Activated CD4-positive, alpha-beta memory T cell treated with anti-CD3 and anti-CD28 coated beads for 36 hours (primary cell): ENCODE measurements at regions not wholly inside any gene's neighbourhood (a gene's known extent, or its start where the extent isn't known, plus 50 kb on each side); places are given as distances from the start of the nearest gene placed in this dataset.
"Not testable (repeated sequence)": the region's sequence is repeated elsewhere in the genome, so short reads cannot be mapped to it uniquely, and the experiment has no call there.

Experiments
- CTCF ChIA-PET: fragments of 350-600 bp; sonication (Branson Sonifier 250); formaldehyde crosslinking; loops from one replicate; lab custom pipeline; 2021; ENCODE audit warnings: antibody characterized with exemption, inconsistent platforms; lab: Charles Lee
- POLR2A ChIA-PET: fragments of 350-600 bp; sonication (Branson Sonifier 250); formaldehyde crosslinking; loops from one replicate; lab custom pipeline; 2021; ENCODE audit warnings: antibody characterized with exemption; lab: Charles Lee
- DNase-seq: peaks from one replicate; pipeline ENCODE4 v3.0.0-alpha.2; 2020
- H3K27ac Mint-ChIP-seq: one replicate; pipeline ENCODE4 v1.8.0; 2021; ENCODE audit warnings: mixed read lengths
- H3K27me3 Mint-ChIP-seq: one replicate; pipeline ENCODE4 v1.8.0; 2021; ENCODE audit warnings: mixed read lengths
- H3K36me3 Mint-ChIP-seq: one replicate; pipeline ENCODE4 v1.8.0; 2021; ENCODE audit warnings: mixed read lengths
- H3K4me1 Mint-ChIP-seq: one replicate; pipeline ENCODE4 v1.8.0; 2021; ENCODE audit warnings: low read depth, mixed read lengths
- H3K4me3 Mint-ChIP-seq: one replicate; pipeline ENCODE4 v1.8.0; 2021; ENCODE audit warnings: mild to moderate bottlenecking, mixed read lengths
- H3K9me3 Mint-ChIP-seq: one replicate; pipeline ENCODE4 v1.8.0; 2021; ENCODE audit warnings: mixed read lengths
- intact Hi-C: fragments of 100-400 bp; cut with micrococcal nuclease; formaldehyde crosslinking; loops from one replicate; pipeline ENCODE4 v1.15.1; 2023

GRCh38 chr15:66961407-66961884, 104.0 kb upstream of the SMAD3 start:
- no peak for DNase-seq
- no peaks in the 10 kb centered on the region for H3K9me3 Mint-ChIP-seq
- intact Hi-C loops = no loop called here
- H3K27ac Mint-ChIP-seq = no peak overlapping the region
- ChIA-PET POLR2A (no interaction called here), CTCF (interaction anchor here (0.6 to 1.9 kb wide), 2 partner anchors 449 to 472 kb away, joined by 3 to 6 read pairs; no protein-coding TSS in a partner anchor)
- no peaks in the 10 kb centered on the region for H3K27me3 Mint-ChIP-seq
- no peaks in the 10 kb centered on the region for H3K36me3 Mint-ChIP-seq
- H3K4me1 Mint-ChIP-seq = no peaks in the 10 kb centered on the region
- H3K4me3 Mint-ChIP-seq = no peak overlapping the region

DNA sequence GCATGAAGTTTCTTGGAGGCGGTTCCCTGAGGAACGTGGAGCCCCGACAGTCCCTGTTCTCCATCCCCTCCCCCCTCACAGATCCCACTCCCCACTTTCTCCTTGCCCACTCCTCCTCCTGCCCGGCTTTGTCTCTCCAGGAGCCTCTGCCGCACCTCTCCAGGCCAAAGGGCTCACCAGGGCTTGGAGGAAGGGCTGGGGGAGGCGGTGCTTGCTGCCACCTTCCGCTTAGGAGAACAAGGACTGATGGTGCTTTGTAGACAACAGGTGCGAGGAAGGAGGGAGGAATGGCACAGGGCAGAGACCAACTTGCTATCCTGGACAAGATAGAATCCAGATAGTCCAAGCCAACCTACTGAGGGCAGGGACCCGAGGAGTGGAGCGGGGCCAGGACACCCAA, 103.5 kb upstream of the SMAD3 start:
- H3K36me3 Mint-ChIP-seq = no peaks in the 10 kb centered on the region

GRCh38 chr15:66962522-66962921, 102.9 kb upstream of the SMAD3 start:
- no peaks in the 10 kb centered on the region for H3K36me3 Mint-ChIP-seq
- H3K4me3 Mint-ChIP-seq = no peak overlapping the region
- DNase-seq = no peak
- no peaks in the 10 kb centered on the region for H3K4me1 Mint-ChIP-seq
- intact Hi-C loops = no loop called here
- POLR2A ChIA-PET = interaction anchor here (0.6 kb wide), 1 partner anchor 1032 kb away, joined by 3 read pairs; no protein-coding TSS in a partner anchor
- H3K27ac Mint-ChIP-seq = no peak overlapping the region
- no peaks in the 10 kb centered on the region for H3K27me3 Mint-ChIP-seq
- CTCF ChIA-PET = interaction anchor here (1.2 to 1.9 kb wide), 3 partner anchors 16 to 471 kb away, joined by 3 to 6 read pairs (median 4); no protein-coding TSS in a partner anchor
- H3K9me3 Mint-ChIP-seq = no peaks in the 10 kb centered on the region

More for the DNA sequence above, 103.5 kb upstream of the SMAD3 start:
- Mint-ChIP-seq H3K4me1 (no peaks in the 10 kb centered on the region), H3K4me3 (no peak overlapping the region), H3K27me3 (no peaks in the 10 kb centered on the region), H3K9me3 (no peaks in the 10 kb centered on the region), H3K27ac (no peak overlapping the region)
- intact Hi-C loops = no loop called here
- ChIA-PET CTCF (interaction anchor here (0.6 to 1.9 kb wide), 3 partner anchors 342 to 472 kb away, joined by 3 to 6 read pairs (median 3); no protein-coding TSS in a partner anchor), POLR2A (interaction anchor here (0.6 kb wide), 1 partner anchor 1033 kb away, joined by 3 read pairs; no protein-coding TSS in a partner anchor)
- no peak for DNase-seq

- intact Hi-C loops = no loop called here
- ChIA-PET POLR2A (no interaction called here), CTCF (interaction anchor here (1.2 to 1.9 kb wide), 3 partner anchors 17 to 470 kb away, joined by 3 to 6 read pairs (median 4); no protein-coding TSS in a partner anchor)
- DNase-seq = no peak
- H3K4me3 Mint-ChIP-seq = no peak overlapping the region
- H3K4me1 Mint-ChIP-seq = no peaks in the 10 kb centered on the region
- no peak overlapping the region for H3K27ac Mint-ChIP-seq
- no peaks in the 10 kb centered on the region for H3K36me3 Mint-ChIP-seq
- H3K27me3 Mint-ChIP-seq = no peaks in the 10 kb centered on the region
- no peaks in the 10 kb centered on the region for H3K9me3 Mint-ChIP-seq
Observed at GRCh38 chr15:66963084-66963483, 102.3 kb upstream of the SMAD3 start.

- no peak for DNase-seq
- intact Hi-C loops = no loop called here
- H3K36me3 Mint-ChIP-seq = no peaks in the 10 kb centered on the region
- POLR2A ChIA-PET = no interaction called here
- H3K27me3 Mint-ChIP-seq = no peaks in the 10 kb centered on the region
- no peak overlapping the region for H3K27ac Mint-ChIP-seq
- no peaks in the 10 kb centered on the region for H3K9me3 Mint-ChIP-seq
- H3K4me3 Mint-ChIP-seq = no peak overlapping the region
- H3K4me1 Mint-ChIP-seq = no peaks in the 10 kb centered on the region
- CTCF ChIA-PET = interaction anchor here (1.2 to 1.9 kb wide), 2 partner anchors 17 to 470 kb away, joined by 4 to 6 read pairs; no protein-coding TSS in a partner anchor
Observed at GRCh38 chr15:66963710-66964109, 101.7 kb upstream of the SMAD3 start.

DNA sequence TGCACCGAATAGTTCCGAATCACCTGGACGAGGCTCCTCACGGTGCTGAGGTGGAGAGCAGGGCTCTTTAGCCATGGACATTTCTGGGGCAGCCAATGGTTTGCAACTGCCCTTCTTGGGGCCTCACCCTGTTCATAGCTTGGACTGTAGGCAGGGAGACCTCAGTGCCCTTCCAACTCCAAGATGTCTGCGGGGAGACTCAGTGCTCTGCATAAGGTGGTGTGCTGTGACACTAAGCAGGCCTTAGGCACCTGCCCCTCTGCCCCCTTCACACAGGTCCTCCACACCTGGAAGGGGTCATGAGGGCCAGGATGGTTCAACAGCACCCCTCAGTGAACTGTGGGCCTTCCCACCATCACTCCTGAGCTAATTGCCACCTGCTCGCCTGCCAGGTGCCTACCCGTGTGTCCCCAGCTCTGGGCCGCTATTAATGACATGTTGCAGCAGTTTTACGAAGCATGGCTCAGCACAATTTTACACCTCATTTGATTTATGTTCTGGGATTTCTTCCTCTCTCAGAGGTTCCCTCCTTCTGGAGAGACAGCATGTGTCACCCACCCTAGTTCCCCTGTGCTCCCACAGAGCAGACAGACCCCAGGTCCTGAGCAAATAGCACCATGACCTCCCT, 101.2 kb upstream of the SMAD3 start:
- Mint-ChIP-seq H3K27ac (no peak overlapping the region), H3K36me3 (no peaks in the 10 kb centered on the region), H3K9me3 (no peaks in the 10 kb centered on the region), H3K4me1 (no peaks in the 10 kb centered on the region), H3K27me3 (no peaks in the 10 kb centered on the region), H3K4me3 (no peak overlapping the region)
- ChIA-PET CTCF (interaction anchor here (1.1 kb wide), 1 partner anchor 22 kb away, joined by 3 read pairs; no protein-coding TSS in a partner anchor), POLR2A (no interaction called here)
- intact Hi-C loops = no loop called here
- DNase-seq = no peak

DNA sequence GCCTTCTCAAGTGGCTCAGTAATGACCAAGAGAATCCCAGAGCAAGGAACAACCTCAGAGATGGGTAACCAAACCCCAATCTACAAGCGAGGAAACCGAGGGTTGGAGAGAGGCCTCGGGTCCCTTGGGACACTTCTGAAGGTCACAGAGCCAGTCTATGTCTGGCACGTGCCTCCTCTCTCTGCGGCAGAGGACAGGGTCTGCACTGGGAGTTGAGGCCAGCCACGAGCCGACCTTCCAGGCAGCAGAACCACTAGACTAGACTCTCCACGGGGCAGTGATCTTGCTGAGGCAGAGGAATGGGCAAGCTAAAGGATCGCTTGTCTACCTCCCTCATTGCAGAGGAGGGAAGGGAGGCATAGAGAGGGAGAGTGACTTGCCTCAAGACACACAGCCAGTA, 100.6 kb upstream of the SMAD3 start:
- no peaks in the 10 kb centered on the region for H3K36me3 Mint-ChIP-seq
- no peak overlapping the region for H3K4me3 Mint-ChIP-seq
- ChIA-PET POLR2A (no interaction called here), CTCF (interaction anchor here (1.1 kb wide), 1 partner anchor 23 kb away, joined by 3 read pairs; no protein-coding TSS in a partner anchor)
- H3K27ac Mint-ChIP-seq = no peak overlapping the region
- intact Hi-C loops = no loop called here
- no peaks in the 10 kb centered on the region for H3K4me1 Mint-ChIP-seq
- no peaks in the 10 kb centered on the region for H3K27me3 Mint-ChIP-seq
- no peaks in the 10 kb centered on the region for H3K9me3 Mint-ChIP-seq
- DNase-seq = no peak

DNA sequence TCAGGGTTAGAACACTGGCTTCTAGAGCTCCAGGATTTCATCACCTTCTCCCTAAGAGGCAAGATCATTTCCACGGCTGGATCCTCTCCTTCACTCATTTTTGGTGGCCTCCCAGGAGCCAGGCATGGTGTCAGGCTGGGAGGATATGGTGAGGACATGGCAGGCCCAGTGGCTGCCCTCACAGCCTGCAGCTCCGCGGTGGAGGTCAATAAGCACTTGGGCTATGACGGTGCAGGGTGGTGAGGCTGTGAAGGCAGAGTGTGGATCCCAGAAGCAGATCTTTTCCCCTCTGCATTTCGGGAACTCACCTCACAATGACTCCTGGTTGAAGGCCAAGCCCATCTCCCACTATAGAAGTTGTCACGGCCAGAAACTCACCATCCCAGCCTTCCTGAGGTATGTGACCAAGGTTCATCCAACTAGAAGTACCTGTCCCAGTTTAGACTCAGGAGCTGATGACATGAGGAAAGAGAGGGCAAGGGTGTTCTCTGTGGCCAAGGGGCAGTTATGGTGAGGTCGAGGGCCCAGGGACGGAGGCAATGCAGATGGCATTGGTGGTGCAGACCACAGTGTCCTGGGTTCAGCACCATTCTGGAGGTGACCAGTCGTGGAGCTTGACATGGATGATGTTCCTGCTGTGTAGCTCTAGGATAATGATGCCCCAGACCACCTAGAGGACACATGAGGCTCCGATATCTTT, 100.1 kb upstream of the SMAD3 start:
- intact Hi-C loops = no loop called here
- no peak for DNase-seq
- no peaks in the 10 kb centered on the region for H3K4me1 Mint-ChIP-seq
- H3K27ac Mint-ChIP-seq = no peak overlapping the region
- no peaks in the 10 kb centered on the region for H3K27me3 Mint-ChIP-seq
- no peaks in the 10 kb centered on the region for H3K36me3 Mint-ChIP-seq
- H3K9me3 Mint-ChIP-seq = no peaks in the 10 kb centered on the region
- ChIA-PET CTCF (interaction anchor here (1.1 kb wide), 1 partner anchor 23 kb away, joined by 3 read pairs; no protein-coding TSS in a partner anchor), POLR2A (no interaction called here)
- H3K4me3 Mint-ChIP-seq = no peak overlapping the region

- CTCF ChIA-PET = no interaction called here
Observed at GRCh38 chr15:66966256-66966655, 99.1 kb upstream of the SMAD3 start.

GRCh38 chr15:66968806-66969596, 96.4 kb upstream of the SMAD3 start:
- H3K27ac Mint-ChIP-seq = no peak overlapping the region
- no peaks in the 10 kb centered on the region for H3K4me1 Mint-ChIP-seq
- H3K27me3 Mint-ChIP-seq = peaks cover 1% of the 10 kb centered on the region
- CTCF ChIA-PET = interaction anchor here (0.6 kb wide), 1 partner anchor 105 kb away, joined by 3 read pairs; no protein-coding TSS in a partner anchor
- H3K4me3 Mint-ChIP-seq = no peak overlapping the region
- no peaks in the 10 kb centered on the region for H3K9me3 Mint-ChIP-seq
- POLR2A ChIA-PET = no interaction called here
- no peaks in the 10 kb centered on the region for H3K36me3 Mint-ChIP-seq
- no peak for DNase-seq
- intact Hi-C loops = no loop called here

More at GRCh38 chr15:66966256-66966655, 99.1 kb upstream of the SMAD3 start:
- POLR2A ChIA-PET = no interaction called here
- Mint-ChIP-seq H3K4me3 (no peak overlapping the region), H3K27ac (no peak overlapping the region), H3K9me3 (no peaks in the 10 kb centered on the region), H3K36me3 (no peaks in the 10 kb centered on the region), H3K27me3 (peaks cover 1% of the 10 kb centered on the region), H3K4me1 (no peaks in the 10 kb centered on the region)
- intact Hi-C loops = no loop called here
- no peak for DNase-seq

- H3K4me1 Mint-ChIP-seq, H3K27me3 Mint-ChIP-seq, H3K27ac Mint-ChIP-seq, H3K4me3 Mint-ChIP-seq, H3K9me3 Mint-ChIP-seq, DNase-seq, H3K36me3 Mint-ChIP-seq, intact Hi-C loops, CTCF ChIA-PET, POLR2A ChIA-PET: not testable (repeated sequence)
Observed at GRCh38 chr15:66974131-66974530, 91.3 kb upstream of the SMAD3 start.
